ENCODE measurements at regions not wholly inside any gene's neighbourhood (a gene's known extent, or its start where the extent isn't known, plus 50 kb on each side); places are given as distances from the start of the nearest gene placed in this dataset.
"Not testable (repeated sequence)": the region's sequence is repeated elsewhere in the genome, so short reads cannot be mapped to it uniquely, and the experiment has no call there.

GRCh38 chr14:89743828-89744227 lies 210.7 kb downstream of the EFCAB11 start:
- no peak for DNase-seq

- DNase-seq, result no peak
Measured at GRCh38 chr14:89740241-89740640, 214.3 kb downstream of the EFCAB11 start.

- no peak for DNase-seq
Measured at GRCh38 chr14:89736881-89737280, 217.6 kb downstream of the EFCAB11 start.

GRCh38 chr14:89731396-89731933 lies 223.1 kb downstream of the EFCAB11 start:
- no peak for DNase-seq

- no peak for DNase-seq
Measured at GRCh38 chr14:89730687-89731086, 223.8 kb downstream of the EFCAB11 start.

- DNase-seq, result no peak
Measured at GRCh38 chr14:89728964-89729363, 225.6 kb downstream of the EFCAB11 start.

- DNase-seq, result not testable (repeated sequence)
Measured at GRCh38 chr14:89726226-89726625, 228.3 kb downstream of the EFCAB11 start.

- no peak for DNase-seq
Measured at GRCh38 chr14:89724628-89724960, 229.9 kb downstream of the EFCAB11 start.

GRCh38 chr14:89723930-89724627 lies 230.5 kb downstream of the EFCAB11 start:
- no peak for DNase-seq

GRCh38 chr14:89721956-89722355 lies 232.6 kb downstream of the EFCAB11 start:
- no peak for DNase-seq

GRCh38 chr14:89720741-89721729 lies 233.5 kb downstream of the EFCAB11 start:
- peak; percentile 62 for DNase-seq

GRCh38 chr14:89720076-89720687 lies 234.3 kb downstream of the EFCAB11 start:
- no peak for DNase-seq

GRCh38 chr14:89719366-89720075 lies 235.0 kb downstream of the EFCAB11 start:
- no peak for DNase-seq

- no peak for DNase-seq
Measured at GRCh38 chr14:89708982-89709625, 245.4 kb downstream of the EFCAB11 start.

GRCh38 chr14:89707086-89707485 lies 247.4 kb downstream of the EFCAB11 start:
- no peak for DNase-seq

GRCh38 chr14:89702876-89703200 lies 251.7 kb downstream of the EFCAB11 start:
- DNase-seq, result no peak

- DNase-seq, result no peak
Measured at GRCh38 chr14:89702073-89702875, 252.3 kb downstream of the EFCAB11 start.

- peak; percentile 43 for DNase-seq
Measured at GRCh38 chr14:89701211-89702043, 253.1 kb downstream of the EFCAB11 start.

GRCh38 chr14:89700801-89701200 lies 253.7 kb downstream of the EFCAB11 start:
- no peak for DNase-seq

GRCh38 chr14:89699071-89699470 lies 255.5 kb downstream of the EFCAB11 start:
- DNase-seq, result no peak
